Erythroblast (primary cell): ENCODE measurements at regions not wholly inside any gene's neighbourhood (a gene's known extent, or its start where the extent isn't known, plus 50 kb on each side); places are given as distances from the start of the nearest gene placed in this dataset.

Source experiments
- DNase-seq, 2 experiments: peaks; one replicate each; lab custom pipeline; 2025; lab: John Stamatoyannopoulos, UW
- GATA1 ChIP-seq: IDR thresholded peaks from 2 replicates; pipeline ENCODE4 v1.6.1; 2011; ENCODE audit warnings: low read depth, mild to moderate bottlenecking, control low read depth, low read length, moderate library complexity
- POLR2A ChIP-seq: IDR thresholded peaks from 2 replicates; pipeline ENCODE4 v1.6.1; 2011; ENCODE audit warnings: mild to moderate bottlenecking, low read length

- TF ChIP-seq GATA1 (no peak), POLR2A (no peak)
- no peak for DNase-seq
Measured at GRCh38 chr20:57996936-57997890, 231.2 kb downstream of the ANKRD60 start.

DNA sequence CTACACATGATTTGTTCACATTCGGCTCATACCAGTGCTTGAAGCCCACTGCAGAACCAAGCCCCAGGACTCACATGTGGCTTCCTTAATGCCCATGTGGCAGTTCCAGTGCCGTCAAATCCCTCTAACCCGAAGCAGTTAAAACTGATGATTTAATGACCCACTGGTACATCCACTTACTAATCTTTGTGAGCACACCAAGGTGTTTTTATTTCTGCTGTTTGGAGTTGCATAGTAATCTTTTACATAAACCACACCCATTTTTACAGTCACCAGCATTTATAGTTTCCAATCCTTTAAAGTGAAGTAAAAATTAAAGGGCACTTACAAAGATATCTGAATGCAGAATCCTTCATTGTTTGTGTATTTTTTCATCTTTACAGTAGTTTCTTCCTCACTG, 232.0 kb downstream of the ANKRD60 start:
- TF ChIP-seq GATA1, result no peak
- TF ChIP-seq POLR2A, result no peak
- DNase-seq, result no peak

DNA sequence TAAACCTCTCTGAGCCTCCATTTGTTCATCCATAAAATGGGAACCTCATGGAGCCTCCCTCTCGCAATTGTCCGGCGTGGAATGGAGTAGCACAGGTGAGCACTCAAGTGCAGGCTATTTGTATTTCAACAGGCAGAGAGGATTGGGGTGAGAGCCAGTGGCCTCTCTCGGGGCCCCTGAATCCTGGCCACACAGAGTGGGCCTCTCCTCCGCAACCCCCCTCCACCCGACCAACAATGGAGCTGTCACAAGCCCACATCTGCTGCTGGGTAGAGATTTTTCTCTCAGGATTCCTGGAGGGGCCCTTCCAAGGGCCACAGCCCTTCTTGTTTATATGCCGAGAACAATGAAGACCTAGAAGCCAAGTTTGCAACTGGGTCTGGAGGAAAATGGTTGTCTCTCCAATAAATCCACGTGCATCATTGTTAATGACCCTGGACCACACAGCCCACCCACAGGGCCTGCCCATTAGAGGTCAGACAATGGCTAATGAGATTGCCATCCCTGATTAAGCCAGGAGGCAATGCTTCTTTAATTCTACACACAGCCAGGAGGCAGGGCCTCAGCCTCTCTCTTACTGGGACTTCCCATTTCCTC, 233.0 kb downstream of the ANKRD60 start:
- DNase-seq, result no peak
- no peak for TF ChIP-seq POLR2A
- TF ChIP-seq GATA1, result no peak

DNA sequence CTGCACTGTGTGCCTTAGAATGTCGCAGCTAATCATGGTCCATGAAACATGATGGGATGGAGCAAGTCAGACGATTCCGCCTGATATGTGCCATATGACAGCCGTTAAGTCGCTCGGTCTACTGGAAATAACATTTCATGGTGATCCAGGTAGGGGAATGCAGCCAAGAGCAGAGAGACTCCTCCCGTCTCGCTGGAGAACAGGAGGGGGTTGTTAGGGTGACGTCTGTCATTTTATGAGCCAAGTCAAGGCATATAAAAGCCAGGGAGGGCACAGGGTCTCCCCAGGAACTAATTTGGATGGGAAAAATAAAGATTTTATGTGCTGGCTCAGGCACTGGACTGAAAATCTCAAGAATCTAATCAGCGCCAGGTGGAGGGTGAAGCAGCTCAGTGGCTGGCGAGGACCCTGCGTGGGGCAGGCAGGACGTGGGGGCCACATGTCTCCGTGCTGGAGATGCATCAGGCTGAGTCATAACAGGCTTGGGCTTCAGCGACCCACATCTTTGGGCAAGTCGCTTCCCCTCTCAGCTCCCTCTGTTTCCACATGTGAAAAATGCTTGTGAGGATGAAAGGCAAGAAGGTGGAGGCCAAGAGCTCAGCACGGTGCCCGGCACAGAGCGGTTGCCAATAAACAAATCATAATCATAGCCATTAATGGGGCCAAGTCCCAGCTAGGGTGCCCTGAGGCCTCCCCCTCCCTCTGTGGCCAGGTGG, 234.6 kb downstream of the ANKRD60 start:
- no peak for DNase-seq
- TF ChIP-seq POLR2A (no peak), GATA1 (no peak)

GRCh38 chr20:57991211-57991881, 237.1 kb downstream of the ANKRD60 start:
- no peak for DNase-seq
- no peak for TF ChIP-seq POLR2A
- TF ChIP-seq GATA1, result no peak

DNA sequence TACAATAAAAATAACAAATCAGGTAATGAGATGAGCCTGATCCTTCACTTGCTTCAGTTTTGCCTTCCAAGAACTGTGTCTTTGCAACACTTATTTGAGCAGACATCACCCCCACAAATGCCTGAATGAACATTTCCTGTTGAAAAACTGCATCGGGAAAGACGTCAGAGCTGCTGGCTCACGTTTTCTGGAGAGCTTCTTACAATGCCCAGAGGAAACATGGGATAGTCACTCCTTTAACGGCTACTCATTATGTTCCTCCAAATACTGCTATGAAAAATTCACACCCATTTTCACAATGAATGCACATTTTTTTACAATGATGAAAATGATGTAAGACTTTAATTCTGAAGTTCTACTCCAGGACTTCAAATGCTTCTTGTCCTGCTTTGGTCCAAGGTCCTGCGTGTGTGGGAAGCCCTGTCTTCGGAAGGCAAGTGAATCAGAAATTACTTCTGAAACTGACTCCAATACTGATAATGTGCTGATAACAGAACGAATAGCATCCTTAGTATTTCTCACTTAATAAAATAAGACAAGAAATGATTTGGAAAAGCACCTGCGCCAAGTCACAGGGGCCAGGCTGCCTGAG, 238.0 kb downstream of the ANKRD60 start:
- DNase-seq, result no peak
- TF ChIP-seq POLR2A (no peak), GATA1 (no peak)

- DNase-seq, result no peak
- TF ChIP-seq GATA1 (no peak), POLR2A (no peak)
Measured at GRCh38 chr20:57988828-57989227, 239.6 kb downstream of the ANKRD60 start.

GRCh38 chr20:57988422-57988821, 240.0 kb downstream of the ANKRD60 start:
- no peak for DNase-seq
- TF ChIP-seq GATA1 (no peak), POLR2A (no peak)

DNA sequence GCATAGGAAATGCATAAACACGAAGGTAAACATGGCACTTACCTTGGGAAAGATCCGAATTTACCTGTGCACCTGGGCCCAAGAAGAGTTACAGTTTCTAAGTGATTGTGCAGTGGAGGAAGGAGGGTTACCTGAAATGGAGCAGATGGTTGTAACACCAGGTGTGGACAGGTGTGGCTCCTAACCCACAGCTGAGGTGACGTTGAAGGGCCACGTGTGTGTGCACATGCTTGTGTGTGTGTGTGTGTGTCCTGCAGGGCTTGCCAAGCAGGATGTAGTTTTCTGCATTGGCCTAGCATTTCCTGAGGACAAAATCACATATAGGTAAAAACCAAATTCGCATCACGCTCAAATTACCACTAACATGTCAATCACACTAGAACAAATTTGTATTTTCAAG, 240.8 kb downstream of the ANKRD60 start:
- TF ChIP-seq POLR2A (no peak), GATA1 (no peak)
- no peak for DNase-seq

DNA sequence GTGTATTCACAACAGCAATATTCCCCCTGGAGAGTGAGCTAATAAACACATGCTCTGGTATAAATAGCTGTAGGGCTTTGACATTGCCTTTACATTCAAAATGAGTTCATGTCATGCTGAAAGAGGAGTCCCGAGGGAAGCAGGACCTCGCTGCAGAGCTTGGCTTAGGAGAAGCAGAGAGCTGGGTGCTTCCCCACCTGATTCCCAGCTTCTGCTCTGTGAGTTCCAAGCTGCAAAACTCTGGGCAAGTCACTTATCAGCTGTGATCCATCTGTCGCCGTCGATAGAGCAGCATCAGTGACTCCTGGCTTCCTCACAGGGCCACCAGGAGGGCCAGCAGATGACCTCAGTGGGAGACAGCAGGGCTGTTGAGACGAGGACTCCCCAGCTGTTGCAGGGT, 241.8 kb downstream of the ANKRD60 start:
- no peak for DNase-seq
- no peak for TF ChIP-seq POLR2A
- no peak for TF ChIP-seq GATA1

- TF ChIP-seq GATA1 (no peak), POLR2A (no peak)
- DNase-seq, result no peak
Measured at GRCh38 chr20:57985278-57985677, 243.2 kb downstream of the ANKRD60 start.

- no peak for DNase-seq
- no peak for TF ChIP-seq POLR2A
- TF ChIP-seq GATA1, result no peak
Measured at GRCh38 chr20:57983082-57983481, 245.4 kb downstream of the ANKRD60 start.

DNA sequence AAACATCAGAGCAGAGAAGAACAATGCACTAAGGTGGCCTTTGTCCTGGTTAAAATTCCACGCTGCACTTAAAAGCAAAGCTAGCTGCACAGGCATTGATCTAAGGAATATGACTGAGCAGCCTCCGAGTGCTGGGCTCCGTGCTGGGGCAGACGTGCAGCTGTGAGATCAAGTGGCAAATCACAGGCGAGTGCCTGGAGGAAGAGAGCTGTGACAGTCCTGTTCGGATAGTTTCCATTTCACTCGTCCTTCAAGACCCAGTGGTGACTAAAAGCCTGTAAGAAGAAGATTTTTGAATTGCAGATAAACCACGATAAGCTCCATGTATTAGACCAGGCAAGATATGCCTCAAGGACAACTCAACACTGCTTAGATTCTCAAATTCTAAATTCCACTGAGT, 247.9 kb downstream of the ANKRD60 start:
- TF ChIP-seq GATA1 (no peak), POLR2A (no peak)
- DNase-seq, result no peak
